ENCODE measurements at regions not wholly inside any gene's neighbourhood (a gene's known extent, or its start where the extent isn't known, plus 50 kb on each side); places are given as distances from the start of the nearest gene placed in this dataset.

DNA sequence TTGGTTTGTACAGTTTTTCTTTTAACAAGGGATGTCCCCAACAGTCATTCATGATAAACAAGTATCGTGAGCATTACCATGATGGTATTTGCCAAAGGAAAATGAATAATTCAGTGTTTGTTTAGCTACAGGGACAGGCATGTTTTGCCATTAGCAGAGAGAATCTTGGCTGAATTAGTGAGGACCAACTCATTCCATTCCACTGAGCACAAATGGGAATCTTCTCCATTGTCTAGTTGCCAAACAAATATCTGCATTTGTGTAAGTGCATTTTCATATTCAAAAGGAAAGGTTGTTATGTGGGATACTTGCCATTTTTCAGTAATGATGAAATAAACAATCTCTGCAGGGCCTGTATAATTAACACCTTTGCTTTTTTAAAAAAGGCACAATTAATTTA, 1762.6 kb downstream of the RPA4 start:
- in situ Hi-C loops (cut with HindIII; ENCODE audit: low pct_unique_long_range_greater_than_20kb, low sequenced_read_pairs), result no loop called here
- no peak for DNase-seq (ENCODE audit: low read depth in 1 of 2, low spot score in 1 of 2)
- TF ChIP-seq JUND (IDR thresholded peaks at IDR 0.05; ENCODE audit: low read depth), result no peak

GRCh38 chrX:98654565-98654964, 1755.5 kb downstream of the PCDH19 start:
- in situ Hi-C loops (cut with HindIII; ENCODE audit: low pct_unique_long_range_greater_than_20kb, low sequenced_read_pairs), result no loop called here
- no peak for DNase-seq (ENCODE audit: low read depth in 1 of 2, low spot score in 1 of 2)
- TF ChIP-seq JUND (IDR thresholded peaks at IDR 0.05; ENCODE audit: low read depth), result no peak

All from T47D (cell line).